HG03439 (cell line): ENCODE measurements at regions not wholly inside any gene's neighbourhood (a gene's known extent, or its start where the extent isn't known, plus 50 kb on each side); places are given as distances from the start of the nearest gene placed in this dataset.
"Not testable (repeated sequence)": the region's sequence is repeated elsewhere in the genome, so short reads cannot be mapped to it uniquely, and the experiment has no call there.

Experiments used
- ATAC-seq: cut with Tn5 transposase; IDR thresholded peaks from one replicate; pipeline ENCODE4 v1.9.1; 2021; ENCODE audit warnings: mild to moderate bottlenecking, moderate library complexity; ENCODE audit not compliant: unreplicated experiment

GRCh38 chr18:54662986-54663385, 71.9 kb downstream of the DYNAP start:
- ATAC-seq: no peak

DNA sequence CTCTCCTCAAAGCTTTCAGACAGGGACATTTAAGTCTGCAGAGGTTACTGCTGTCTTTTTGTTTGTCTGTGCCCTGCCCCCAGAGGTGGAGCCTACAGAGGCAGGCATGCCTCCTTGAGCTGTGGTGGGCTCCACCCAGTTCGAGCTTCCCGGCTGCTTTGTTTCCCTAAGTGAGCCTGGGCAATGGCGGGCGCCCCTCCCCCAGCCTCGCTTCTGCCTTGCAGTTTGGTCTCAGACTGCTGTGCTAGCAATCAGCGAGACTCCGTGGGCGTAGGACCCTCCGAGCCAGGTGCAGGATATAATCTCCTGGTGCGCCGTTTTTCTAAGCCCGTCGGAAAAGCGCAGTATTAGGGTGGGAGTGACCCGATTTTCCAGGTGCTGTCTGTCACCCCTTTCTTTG, 78.7 kb downstream of the DYNAP start:
- not testable (repeated sequence) for ATAC-seq

- no peak for ATAC-seq
Measured at GRCh38 chr18:54671291-54671881, 80.3 kb downstream of the DYNAP start.

DNA sequence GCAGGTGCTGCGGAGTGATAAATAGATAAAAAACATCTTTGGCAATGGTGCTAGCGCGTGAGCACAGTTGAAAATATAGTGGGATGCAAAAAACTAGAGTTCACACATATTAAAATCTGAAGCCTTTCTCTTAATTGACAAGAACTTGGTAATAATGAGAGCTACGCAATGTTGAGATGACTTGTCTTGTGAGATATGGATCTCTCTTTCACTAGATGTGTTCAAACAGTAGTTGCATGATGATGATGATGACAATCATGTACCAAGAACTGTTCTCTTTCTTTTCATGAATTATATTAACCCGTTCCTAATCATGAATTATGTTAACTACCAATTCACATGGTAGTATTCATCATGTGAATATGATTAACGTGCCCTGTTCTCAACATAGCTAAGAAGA, 81.1 kb downstream of the DYNAP start:
- ATAC-seq: no peak

GRCh38 chr18:54672846-54673475, 81.9 kb downstream of the DYNAP start:
- no peak for ATAC-seq

DNA sequence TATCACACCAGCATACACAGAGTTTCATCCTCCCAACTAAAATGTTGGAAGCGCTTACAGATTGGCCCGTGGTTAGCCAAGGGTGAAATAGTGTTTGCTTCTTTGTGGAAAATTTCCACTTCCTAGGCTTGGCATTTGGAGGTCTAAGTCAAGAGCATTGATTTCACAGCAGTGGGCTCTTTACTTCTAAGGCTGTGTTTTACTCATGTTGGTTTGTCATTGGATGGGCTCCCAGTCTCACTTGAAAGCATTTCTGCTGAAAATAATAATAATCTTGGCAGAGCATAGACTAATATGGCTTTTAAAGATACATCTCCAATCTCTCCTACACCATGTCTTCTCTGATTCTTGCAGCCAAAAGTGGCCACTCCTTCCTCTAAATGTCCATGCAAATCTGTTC, 82.9 kb downstream of the DYNAP start:
- no peak for ATAC-seq

- ATAC-seq: no peak
Measured at GRCh38 chr18:54675076-54675475, 84.0 kb downstream of the DYNAP start.

- ATAC-seq: no peak
Measured at GRCh38 chr18:54679318-54680149, 88.5 kb downstream of the DYNAP start.

- no peak for ATAC-seq
Measured at GRCh38 chr18:54684784-54685183, 93.7 kb downstream of the DYNAP start.

GRCh38 chr18:54689319-54689718, 98.3 kb downstream of the DYNAP start:
- no peak for ATAC-seq

- ATAC-seq: no peak
Measured at GRCh38 chr18:54690198-54690597, 99.2 kb downstream of the DYNAP start.

DNA sequence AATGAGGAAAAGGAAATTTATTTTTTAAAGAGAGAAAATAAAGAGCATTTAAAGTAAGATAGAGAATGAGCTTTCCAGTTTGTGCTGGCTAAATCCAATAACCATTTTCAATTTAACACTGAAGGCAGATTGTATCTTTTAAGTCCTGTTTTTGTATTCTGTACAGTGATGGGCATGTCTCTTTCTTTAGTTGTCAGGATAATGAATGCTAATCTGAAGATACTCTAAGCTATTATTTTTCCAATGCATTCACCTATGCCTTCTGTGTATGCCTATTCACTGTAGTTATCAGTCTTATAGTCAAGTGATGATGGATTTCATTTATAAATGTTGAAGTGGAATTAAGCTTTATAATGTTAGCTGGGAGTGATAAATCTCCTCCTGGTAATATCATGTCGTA, 101.4 kb downstream of the DYNAP start:
- ATAC-seq: no peak

GRCh38 chr18:54696616-54697293, 105.7 kb downstream of the DYNAP start:
- no peak for ATAC-seq

DNA sequence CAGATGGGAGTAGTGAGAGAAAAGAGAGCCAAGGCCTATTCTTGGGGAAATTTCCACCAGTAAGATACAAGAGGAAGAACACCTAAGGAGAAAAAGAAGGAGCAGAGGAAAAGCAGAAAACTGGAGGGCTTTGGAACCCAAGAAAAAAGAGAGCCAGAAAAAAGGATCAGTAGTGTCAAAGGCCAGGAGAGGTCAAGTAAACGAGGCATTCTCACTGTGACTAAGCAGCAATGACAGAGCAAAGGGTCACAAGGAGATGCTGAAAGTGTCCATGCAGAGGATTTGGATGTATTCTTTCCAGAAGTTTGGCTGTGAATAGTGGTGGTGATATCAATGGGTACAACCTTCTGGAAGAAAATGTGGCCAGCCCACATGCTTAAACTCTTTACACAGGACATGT, 109.5 kb downstream of the DYNAP start:
- no peak for ATAC-seq

DNA sequence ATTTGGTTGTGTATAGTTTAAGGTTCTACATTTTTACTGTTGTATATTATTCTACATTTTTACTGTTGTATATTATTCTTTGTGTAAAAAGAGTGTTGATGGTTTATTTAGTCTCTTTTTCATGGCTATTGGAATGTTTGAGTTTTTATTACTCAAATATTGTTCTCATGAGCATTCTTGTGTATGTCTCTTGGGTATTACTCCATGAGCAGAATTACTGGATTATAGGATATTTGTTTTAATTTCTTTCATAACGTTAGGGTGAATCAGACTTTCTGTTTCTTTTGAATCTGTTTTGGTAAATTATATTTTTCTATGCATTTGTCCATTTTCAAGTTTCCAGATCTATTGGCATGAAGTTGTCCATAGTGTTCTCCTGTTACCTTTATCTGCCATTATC, 111.6 kb downstream of the DYNAP start:
- ATAC-seq: no peak

- ATAC-seq: no peak
Measured at GRCh38 chr18:54710074-54710899, 118.0 kb upstream of the RAB27B start.

- ATAC-seq: no peak
Measured at GRCh38 chr18:54710900-54711281, 117.4 kb upstream of the RAB27B start.

DNA sequence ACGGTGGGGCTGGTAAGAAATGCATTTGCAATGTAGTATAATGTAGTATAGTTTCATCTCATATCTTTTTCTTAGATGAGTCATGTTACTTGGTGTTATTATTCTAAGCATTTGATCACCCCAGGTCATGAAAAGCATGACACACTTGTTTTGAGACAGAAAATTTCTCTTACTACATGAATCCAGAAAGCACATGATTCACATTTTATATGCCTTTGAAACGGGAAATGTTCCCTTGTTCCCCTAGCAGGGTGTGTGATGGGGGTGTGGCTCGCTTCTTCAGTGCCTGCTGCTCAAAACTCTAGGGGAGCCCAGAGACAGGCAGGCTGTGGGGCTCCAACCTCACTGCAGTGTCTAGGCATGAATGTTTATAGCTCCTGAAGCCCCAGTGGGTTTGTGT, 116.0 kb upstream of the RAB27B start:
- no peak for ATAC-seq

DNA sequence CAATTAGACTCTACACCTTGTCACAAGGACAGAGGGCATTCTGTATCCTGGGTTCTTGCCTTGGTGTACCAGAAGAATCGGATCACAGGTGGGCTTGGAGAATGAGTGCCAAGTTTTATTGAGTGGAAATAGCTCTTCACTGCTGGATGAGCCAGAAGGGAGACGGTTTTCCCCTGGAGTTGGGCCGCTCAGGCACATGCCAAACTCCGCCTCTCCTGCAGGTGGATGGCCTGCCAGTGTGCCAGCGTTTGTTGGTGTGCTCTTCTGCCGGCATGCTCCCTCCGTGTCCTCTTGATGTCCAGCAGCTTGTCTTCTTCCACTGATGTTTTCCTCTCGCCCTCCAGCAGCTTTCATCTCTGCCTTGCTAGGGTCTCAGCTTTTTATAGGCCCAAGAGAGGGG, 115.5 kb upstream of the RAB27B start:
- no peak for ATAC-seq

GRCh38 chr18:54713386-54713785, 114.9 kb upstream of the RAB27B start:
- ATAC-seq: no peak

- ATAC-seq: no peak
Measured at GRCh38 chr18:54714851-54715250, 113.4 kb upstream of the RAB27B start.
